GM18867 (cell line): ENCODE measurements at regions not wholly inside any gene's neighbourhood (a gene's known extent, or its start where the extent isn't known, plus 50 kb on each side); places are given as distances from the start of the nearest gene placed in this dataset.

ENCODE experiments used
- ATAC-seq: cut with Tn5 transposase; IDR thresholded peaks from one replicate; pipeline ENCODE4 v1.9.1; 2021; ENCODE audit warnings: mild to moderate bottlenecking, moderate library complexity; ENCODE audit not compliant: unreplicated experiment

DNA sequence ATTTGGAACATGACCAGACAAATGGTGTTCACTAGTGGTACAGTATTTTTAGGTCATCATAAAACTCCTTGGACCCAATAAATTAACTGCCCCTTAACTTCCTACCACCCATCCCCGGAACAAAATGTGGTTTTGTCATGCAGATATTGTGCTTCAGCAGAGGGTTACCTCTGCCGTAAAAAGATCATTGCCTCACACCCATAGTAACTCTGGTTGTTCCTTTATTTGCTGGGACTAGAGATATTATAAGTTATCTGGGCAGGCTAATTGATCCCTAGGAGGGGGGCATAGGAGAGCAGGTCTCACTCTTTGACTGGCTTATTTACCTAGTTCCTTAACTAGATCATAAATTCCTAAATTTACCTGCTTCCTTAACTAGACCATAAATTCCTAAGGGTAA is 1343.9 kb upstream of the CHAC2 start:
- ATAC-seq, result no peak

DNA sequence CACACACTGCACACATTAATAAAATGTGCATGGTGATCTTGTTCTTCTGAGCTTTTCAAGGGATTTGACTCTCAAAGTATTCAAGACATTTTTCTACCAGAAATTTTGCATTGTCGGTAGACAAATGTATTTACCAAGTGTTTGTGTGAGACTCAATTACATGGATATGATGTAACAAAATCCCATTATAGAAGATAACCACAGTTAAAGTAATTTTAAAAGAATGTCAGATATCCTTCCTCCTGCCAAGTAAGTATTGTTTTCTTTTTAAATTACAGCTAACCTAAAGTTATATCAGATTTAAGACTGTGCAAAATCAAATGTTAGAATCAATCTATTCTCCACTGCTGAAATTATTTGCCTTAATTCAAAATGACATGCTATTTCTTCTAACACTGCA is 1344.5 kb upstream of the CHAC2 start:
- no peak for ATAC-seq

DNA sequence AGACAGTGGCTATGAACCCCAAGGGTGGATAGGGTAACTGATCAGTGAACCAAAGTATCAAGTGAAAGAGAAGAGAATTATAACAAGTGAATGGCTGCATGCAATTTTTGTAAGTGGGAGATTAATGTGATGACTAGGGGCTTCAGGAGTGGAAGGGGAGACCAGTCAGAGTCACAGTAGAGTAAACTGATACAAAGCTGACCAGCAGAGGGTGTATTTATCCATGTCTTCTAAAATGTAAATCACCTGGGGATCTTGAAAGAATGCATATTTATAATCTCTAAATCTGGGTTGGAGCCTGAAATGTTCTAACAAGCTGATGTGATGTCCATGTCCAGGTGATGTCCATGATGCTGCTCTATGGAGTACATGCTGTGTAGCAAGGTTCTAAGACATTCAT is 1351.3 kb upstream of the CHAC2 start:
- no peak for ATAC-seq

DNA sequence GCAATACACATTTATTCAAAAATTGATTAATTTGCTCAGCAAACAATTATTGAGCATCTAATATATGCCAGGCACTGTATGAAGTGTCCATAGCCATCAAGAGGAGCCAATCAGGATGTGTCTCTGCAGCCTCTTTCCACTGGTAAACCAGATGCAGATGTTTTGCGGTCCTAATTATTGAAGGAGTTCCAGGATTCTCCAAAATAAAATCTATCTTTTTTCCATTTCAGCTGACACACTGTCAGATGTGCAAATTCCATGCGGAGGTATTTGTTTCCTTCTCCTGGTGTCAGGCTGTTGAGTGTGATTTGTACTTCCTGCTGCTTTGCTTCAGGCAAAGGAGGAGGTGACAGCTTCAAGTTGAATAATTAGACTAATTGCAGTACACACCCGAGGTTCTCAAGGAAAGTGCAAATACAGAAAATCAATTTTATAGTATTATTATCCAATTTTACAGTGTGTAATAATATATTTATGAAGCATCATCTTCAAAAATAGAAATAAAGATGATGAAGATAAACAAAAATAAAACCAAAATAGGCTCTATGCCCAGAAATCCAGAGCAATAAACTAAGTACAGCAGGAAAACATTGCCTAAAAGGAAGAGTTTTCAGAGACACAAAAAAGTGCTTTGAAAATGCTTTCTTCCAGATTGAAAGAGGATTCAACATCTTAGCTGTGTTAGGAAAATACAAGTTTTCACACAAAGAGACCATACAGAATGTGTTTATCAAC is 1352.9 kb upstream of the CHAC2 start:
- ATAC-seq, result no peak

DNA sequence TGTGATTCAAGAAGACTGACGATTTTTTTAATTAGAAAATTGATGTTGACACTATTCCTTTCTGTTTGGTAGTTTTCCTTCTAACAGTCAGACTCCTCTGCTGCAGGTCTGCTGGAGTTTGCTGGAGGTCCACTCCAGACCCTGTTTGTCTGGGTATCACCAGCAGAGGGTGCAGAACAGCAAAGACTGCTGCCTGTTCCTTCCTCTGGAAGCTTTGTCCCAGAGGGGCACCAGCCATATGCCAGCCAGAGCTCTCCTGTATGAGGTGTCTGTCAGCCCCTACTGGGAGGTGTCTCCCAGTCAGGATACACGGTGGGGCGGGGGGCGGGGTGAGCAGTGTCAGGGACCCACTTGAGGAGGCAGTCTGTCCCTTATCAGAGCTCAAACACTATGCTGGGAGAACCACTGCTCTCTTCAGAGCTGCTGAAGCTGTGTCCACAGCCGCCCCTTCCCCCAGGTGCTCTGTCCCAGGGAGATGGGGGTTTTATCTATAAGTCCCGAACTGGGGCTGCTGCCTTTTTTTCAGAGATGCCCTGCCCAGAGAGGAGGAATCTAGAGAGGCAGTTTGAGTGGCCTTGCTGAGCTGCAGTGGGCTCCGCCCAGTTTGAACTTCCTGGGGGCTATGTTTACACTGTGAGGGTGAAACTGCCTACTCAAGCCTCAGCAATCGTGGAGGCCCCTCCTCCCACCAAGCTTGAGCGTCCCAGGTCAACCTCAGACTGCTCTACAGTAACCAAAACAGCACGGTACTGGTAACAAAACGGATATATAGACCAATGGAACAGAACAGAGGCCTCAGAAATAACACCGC is 1358.1 kb upstream of the CHAC2 start:
- peak; percentile 80 for ATAC-seq

DNA sequence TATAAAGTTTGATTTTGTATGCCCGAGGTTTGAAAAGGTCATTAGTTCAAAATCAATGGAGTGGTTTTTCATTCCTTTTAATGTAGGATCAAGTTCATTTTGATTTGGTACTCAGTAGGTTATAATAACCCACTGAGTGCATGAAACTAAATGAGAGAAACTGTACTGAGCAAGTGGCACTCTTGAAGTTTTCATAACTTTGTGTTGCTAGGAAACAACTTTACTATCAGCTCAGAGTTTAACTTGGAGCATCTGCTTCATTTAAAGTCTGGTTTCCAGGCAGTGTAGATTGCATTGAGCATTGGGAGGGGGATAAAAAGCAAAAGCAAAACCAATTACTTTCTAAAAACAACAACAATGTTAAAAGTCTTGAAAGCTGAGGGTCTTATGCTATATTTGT is 1361.6 kb upstream of the CHAC2 start:
- no peak for ATAC-seq

DNA sequence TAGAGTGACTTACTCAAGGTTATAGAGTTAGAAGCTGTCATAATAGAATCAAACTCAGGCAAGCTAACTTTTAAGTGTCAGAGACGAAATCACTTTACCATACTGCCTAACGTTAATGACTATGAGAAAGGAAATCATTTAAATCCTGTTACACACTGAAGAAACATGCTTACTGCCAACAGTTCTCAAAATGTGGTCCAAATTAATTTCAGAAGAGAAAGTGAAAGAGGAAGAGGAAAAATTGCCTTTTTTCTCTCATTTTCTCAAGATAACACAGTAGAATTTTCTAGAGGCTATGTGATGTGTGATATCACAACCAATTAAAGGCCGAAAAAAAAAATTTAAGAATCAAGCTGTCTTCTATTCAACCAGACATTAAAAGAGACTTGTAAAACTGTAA is 1362.7 kb upstream of the CHAC2 start:
- ATAC-seq, result no peak

DNA sequence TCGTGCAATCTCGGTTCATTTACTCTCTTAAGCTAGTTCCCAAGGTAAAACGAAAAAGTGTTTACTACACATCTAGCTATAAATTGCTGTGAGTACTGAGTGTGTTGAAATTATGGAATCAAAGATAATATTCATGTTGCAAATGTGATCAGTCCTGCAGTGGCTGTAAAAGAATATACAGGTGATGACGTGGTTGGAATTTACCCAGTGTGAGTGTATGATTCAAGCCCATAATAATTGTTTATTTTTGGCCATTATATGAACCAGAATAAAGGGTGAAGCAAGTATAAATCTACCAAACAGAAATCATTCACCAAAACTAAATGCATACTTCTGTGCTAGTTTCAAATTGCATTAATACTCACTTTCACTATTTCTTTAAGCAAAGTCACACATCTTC is 1363.6 kb upstream of the CHAC2 start:
- ATAC-seq, result no peak

DNA sequence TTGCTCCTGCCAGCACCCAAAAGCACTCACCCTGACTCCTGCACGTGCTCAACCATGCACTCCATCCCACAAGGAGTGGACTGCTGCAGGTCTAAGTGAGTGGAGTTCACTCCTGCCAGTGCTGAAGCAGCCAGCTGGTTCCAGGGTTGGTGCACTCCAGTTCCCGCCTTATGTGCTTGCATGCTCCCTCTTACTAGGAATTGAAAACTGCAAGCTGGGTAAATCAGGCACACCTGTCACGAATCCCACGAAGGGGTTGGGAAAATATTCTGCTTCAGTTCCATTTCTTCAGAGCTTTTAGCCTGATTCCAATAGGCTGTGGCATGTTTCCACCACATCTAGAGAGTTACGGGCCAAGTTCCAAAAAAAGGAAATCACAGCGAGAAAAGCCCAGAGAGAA is 1365.5 kb upstream of the CHAC2 start:
- ATAC-seq, result no peak

DNA sequence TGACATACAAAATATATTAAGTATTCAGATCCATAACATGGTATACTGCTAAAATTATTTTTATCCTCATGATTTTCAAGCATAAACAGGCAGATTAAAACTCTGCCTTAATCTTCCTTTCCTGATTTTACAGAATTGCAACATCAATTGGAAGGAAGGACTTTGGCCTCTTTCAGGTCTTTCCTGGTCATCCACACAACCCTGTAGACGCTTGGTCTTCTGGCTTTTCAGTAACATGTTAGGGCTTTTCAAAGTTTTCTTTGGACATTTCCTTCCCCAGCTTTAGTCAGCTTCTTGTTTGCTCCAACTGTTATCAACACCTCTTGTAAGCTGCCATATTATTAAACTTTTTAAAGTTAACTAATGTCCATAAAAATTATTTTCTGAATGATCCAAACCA is 1364.9 kb upstream of the NRXN1 start:
- ATAC-seq, result no peak

DNA sequence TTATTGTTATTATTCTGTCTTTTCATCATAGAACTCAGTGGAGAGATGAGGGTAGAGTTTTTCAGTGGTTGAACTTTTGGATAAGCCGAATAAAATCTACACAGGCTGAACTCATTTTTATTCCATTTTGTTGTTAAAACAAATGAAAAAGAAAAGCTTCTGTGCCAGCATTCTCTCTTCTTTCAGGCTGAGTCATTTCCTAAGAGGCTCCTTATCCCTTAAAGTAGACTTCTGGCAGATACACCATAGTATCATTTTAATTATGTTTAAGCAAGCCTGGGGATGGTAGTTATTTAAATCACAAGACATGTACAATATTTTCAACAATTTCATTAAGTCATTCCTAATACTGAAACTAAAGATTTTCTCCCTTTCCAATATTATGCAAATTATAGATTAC is 1364.0 kb upstream of the NRXN1 start:
- no peak for ATAC-seq

DNA sequence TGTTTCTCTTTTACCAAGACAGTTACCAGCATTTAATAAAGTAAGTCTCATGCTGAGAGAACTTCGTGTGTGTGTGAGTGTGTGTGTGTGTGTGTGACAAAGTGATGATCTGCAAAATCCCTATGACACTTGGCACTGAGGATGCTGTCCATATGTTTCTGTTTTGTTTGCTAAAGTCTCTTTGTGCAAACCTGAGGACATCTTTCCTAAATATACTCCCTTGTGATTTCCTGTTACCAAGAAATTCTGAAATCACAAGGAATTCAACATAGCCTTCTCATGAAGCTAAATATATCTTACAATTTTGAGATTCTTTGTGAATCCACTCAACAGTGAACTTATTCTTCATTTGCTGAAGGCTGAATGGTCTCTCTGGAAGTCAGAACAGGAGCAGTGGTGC is 1359.7 kb upstream of the NRXN1 start:
- ATAC-seq, result no peak

DNA sequence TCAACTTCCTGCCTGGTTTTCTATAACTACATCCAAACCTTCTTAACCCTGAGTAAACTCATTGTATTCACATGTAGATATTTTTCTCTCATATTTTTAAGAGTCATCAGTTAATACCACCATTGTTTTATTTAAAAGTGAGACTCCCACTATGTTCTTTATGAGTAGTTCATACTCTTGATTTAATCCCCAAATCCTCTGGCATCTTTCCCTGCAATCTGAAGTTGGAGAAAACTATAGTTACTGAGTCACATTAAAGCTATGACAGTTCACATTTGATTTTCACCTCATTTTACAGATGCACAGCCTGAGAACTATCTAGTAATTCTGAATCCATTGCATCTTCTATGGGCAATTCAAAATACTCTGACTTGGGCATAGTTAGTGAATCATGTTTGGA is 1358.7 kb upstream of the NRXN1 start:
- ATAC-seq, result no peak

DNA sequence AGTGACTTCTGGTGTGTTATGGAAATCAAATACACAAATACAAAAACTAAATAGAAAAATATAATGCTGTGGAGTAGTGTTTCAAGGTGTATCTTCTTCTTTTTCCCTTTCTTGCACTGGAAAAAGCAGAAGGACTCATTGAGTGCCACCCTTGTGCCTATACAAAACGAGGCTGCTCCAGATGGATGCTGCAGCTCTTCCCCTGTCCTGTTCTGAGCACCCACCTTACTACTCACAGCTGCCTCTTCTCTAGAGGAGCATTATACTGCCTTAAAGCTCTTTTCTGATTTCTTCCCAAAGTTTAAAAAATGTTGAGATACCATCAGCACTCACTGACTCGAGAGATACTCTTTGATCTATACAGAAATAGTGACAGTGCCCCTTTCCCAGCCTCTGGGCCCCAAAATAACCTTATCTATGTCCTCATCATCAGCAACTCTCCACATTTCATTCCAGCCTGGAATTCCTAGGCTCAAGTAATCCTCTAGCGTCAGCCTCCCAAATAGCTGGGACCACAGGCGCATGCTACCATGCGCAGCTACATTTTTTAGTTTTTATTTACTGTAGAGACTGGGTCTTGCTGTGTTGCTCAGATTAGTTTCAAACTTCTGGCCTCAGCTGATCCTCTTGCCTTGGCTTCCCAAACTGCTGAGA is 1356.1 kb upstream of the NRXN1 start:
- no peak for ATAC-seq

DNA sequence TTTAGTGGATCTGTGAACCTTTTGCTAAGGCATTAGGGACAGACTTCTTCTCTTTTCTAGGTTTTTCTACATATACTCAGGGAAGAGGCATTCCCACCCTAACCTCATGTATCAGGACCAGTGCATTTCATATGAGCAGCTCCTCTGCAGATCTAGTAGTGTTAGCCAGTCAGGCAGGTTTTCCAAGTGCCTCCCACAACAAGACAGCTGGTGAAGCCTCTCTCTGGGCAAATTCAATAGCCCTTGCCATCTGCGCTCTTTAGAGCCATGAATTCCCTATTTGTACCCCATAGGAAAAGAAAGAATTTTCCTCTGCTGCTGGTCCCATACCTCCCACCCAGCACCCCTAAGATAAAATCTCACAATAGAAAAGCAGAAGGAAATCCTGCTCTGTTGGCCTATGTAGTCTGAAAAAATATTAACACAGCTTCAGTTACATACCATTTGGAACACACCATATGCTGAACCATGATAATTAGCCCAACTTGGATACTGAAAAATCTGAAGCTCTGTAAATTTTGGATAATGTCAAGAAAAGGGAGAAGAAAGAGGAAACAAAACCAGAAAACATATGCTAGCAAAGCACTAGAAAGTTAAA is 1354.6 kb upstream of the NRXN1 start:
- ATAC-seq, result no peak

DNA sequence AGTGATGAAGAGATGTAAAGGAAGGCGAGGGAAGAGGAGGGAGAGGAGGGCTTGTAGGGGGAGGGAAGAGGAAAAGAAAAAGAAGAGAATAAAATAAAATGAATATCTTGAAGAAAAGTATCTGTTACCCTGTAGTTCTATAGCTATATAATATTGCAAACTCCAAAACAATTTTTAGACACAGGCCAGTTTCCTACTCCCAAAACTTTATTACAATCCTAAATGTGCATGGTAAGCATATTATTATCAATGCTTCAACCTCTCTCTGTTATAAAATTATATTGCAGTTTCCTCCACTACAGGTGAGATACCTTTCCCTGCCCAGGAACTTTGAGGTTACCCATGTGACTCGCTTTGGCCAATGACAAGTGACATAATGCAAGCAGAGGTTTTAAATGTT is 1351.6 kb upstream of the NRXN1 start:
- no peak for ATAC-seq

DNA sequence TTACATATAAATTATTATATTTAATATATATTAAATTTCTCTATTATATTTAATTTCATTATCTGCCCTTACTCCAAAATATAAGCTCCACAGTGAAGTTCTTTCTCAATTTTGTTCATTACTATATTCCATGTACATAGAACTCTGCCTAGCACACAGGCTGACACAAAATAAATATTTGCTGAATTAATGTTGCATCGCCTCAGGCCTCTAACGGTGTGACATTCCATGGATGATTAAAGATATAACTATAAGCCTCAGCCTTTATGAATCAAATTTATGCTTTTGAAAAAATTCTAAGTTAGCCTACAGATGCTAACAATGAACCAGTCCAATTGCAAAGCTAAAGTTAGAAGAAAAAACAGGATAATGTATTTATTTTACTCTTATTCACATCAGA is 1337.2 kb upstream of the NRXN1 start:
- no peak for ATAC-seq

DNA sequence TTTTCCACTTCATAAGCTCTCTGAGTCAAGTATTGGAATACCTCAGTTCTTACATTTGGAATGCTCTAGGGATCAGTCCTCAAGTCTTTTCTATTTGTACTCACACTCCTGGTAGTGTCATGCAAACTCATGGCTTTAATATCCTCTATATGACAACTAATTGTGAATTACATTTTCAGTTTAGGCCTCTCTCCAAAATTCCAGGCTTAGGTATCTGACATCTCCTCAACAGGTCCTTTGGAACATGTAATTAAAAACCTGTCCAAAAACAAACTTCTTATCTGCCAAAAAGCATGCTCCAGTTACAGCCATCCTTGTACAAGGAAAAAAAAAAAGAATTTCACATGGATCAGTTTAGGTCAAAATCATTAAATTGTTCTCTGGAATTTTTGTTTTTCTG is 1336.2 kb upstream of the NRXN1 start:
- ATAC-seq, result no peak

DNA sequence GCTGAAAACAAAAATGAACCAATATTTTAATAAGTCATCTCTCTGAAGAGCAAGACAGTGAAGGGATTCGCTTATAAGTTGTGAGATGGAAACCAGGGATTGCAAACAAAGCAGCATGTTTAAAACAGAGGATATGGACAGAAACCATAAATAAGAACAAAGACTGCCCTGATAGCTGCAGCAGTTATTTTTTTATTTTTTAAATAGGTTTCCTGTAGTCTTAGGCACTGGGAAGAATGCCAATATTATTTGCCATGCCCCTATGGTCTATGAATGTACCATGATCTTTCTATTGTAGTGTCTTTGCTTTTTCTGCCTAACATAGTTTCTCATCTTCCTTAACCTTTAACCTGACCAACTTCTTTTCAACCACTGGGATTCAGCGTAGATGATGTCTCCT is 1334.0 kb upstream of the NRXN1 start:
- ATAC-seq, result no peak

DNA sequence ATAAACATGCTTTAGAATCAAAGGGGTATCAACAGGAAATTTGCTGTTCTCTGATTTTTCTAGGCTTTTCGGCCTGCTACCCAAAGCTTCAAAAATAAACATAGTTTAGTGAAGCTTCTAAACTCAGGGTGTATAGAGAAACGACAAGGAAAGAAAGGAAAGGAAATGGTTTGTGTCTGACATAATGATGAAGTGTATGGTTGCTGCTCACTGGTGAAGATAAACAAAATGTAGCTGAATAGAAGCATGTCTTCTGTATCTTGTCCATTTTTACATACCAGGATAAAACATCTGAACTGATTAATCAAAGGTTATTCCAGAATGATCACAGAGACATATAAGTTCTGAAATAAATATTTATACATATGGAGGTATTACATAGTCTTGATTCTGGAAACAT is 1324.6 kb upstream of the NRXN1 start:
- no peak for ATAC-seq

DNA sequence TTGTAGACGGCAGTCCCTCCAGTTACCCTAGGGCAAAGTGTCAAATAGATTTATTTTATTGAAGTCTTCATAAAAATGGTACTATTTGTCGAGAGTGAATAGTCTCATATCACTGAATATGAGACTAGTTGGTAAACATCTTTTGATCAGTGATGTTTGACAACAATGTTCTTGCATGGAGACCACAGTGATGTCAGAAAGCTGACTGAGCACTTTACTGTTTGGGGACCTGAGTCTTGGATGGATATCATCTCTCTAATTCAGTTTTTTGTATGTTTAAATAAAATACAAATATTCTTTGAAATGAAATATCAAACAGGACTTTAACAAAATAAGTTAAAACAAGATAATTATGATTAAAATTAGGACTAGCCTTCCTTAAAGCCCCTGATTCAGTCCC is 1315.4 kb upstream of the NRXN1 start:
- ATAC-seq, result no peak

DNA sequence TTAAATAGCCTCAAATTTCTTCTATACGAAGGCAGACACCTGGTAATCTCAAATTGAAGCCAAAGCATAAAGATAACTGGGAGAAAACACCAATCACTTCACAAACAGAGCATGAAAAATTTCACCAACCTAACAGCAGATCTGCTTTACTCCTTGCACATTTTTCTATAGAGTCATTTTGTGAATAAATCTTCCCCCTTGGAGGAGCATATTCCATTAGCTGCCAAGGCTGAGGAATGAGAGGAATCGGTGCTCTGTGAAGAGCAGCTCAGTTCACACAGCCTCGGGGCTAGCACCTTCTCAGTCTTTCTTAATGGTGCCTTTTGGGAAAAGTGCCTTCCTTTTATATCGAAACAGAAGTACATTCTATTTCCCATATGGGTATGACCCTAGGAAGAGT is 1313.7 kb upstream of the NRXN1 start:
- ATAC-seq, result no peak
